OCI-LY7 (cell line): ENCODE measurements at regions not wholly inside any gene's neighbourhood (a gene's known extent, or its start where the extent isn't known, plus 50 kb on each side); places are given as distances from the start of the nearest gene placed in this dataset.
"Not testable (repeated sequence)": the region's sequence is repeated elsewhere in the genome, so short reads cannot be mapped to it uniquely, and the experiment has no call there.

Experiments used
- BruUV-seq: library from RNA; stranded (reverse); fragments of 400-500 nt; replicated peaks from 2 replicates; lab custom pipeline; 2021; lab: Mats Ljungman, UMichigan
- CTCF ChIA-PET: fragments of 300-600 bp; sonication (Branson Sonifier 250); formaldehyde crosslinking; loops from one replicate; lab custom pipeline; 2022; ENCODE audit warnings: antibody characterized with exemption; ENCODE audit not compliant: unreplicated experiment; lab: Charles Lee
- POLR2A ChIA-PET: fragments of 300-600 bp; sonication (Branson Sonifier 250); formaldehyde crosslinking; loops from one replicate; lab custom pipeline; 2022; ENCODE audit warnings: antibody characterized with exemption; lab: Charles Lee
- DNase-seq: peaks from one replicate; pipeline ENCODE4 v3.0.0-alpha.2; 2015; ENCODE audit warnings: low spot score
- H2AFZ ChIP-seq: fragments of 200-600 bp; sonication (generic), shearing (Covaris generic); 2 replicates; pipeline ENCODE4 v1.6.1; 2014; ENCODE audit warnings: mild to moderate bottlenecking, antibody characterized with exemption, low read length, moderate library complexity
- H3K27ac ChIP-seq: fragments of 200-600 bp; sonication (generic); 2 replicates; pipeline ENCODE4 v1.5.1; 2014; ENCODE audit warnings: mixed run types, low read depth, mild to moderate bottlenecking, moderate library complexity, low read length, inconsistent platforms; ENCODE audit not compliant: poor library complexity, severe bottlenecking
- H3K36me3 ChIP-seq: fragments of 200-600 bp; sonication (generic); 2 replicates; pipeline ENCODE4 v1.6.1; 2014; ENCODE audit warnings: mild to moderate bottlenecking, antibody characterized with exemption, low read length, moderate library complexity, mixed read lengths; ENCODE audit not compliant: insufficient read depth
- H3K4me1 ChIP-seq: fragments of 200-600 bp; sonication (generic); 2 replicates; pipeline ENCODE4 v1.5.1; 2014; ENCODE audit warnings: mild to moderate bottlenecking, low read length; ENCODE audit not compliant: insufficient read depth, poor library complexity, severe bottlenecking
- H3K4me2 ChIP-seq: fragments of 200-600 bp; sonication (generic); 2 replicates; pipeline ENCODE4 v1.6.1; 2014; ENCODE audit warnings: mild to moderate bottlenecking, low read length
- H3K4me3 ChIP-seq: fragments of 200-600 bp; sonication (generic); 2 replicates; pipeline ENCODE4 v1.5.1; 2014; ENCODE audit warnings: mild to moderate bottlenecking, low read depth, low read length; ENCODE audit not compliant: poor library complexity, severe bottlenecking
- H3K79me2 ChIP-seq: fragments of 200-600 bp; sonication (generic); 2 replicates; pipeline ENCODE4 v1.6.1; 2016; ENCODE audit warnings: low read depth, mild to moderate bottlenecking, low read length, moderate library complexity, mixed read lengths; ENCODE audit not compliant: insufficient read depth
- H3K9me2 ChIP-seq: fragments of 200-600 bp; sonication (generic); 2 replicates; pipeline ENCODE4 v1.6.1; 2016; ENCODE audit warnings: mild to moderate bottlenecking, low read length, mixed read lengths; ENCODE audit not compliant: insufficient read depth
- H3K9me3 ChIP-seq: fragments of 200-600 bp; sonication (generic); 2 replicates; pipeline ENCODE4 v1.6.1; 2014; ENCODE audit warnings: mild to moderate bottlenecking, mixed run types, low read length, mixed read lengths
- H4K20me1 ChIP-seq: fragments of 200-600 bp; sonication (generic); 2 replicates; pipeline ENCODE4 v1.6.1; 2014; ENCODE audit warnings: mild to moderate bottlenecking, antibody characterized with exemption, low read length, moderate library complexity, mixed read lengths; ENCODE audit not compliant: insufficient read depth
- EZH2phosphoT487 ChIP-seq: fragments of 200-600 bp; sonication (generic); IDR thresholded peaks from 2 replicates; pipeline ENCODE4 v1.6.1; 2018; ENCODE audit warnings: low read depth, borderline replicate concordance, mild to moderate bottlenecking, mixed run types, antibody characterized with exemption, low read length, moderate library complexity, mixed read lengths
- intact Hi-C: fragments of 100-400 bp; cut with micrococcal nuclease; formaldehyde crosslinking; loops from one replicate; pipeline ENCODE4 v1.10.0; 2022; ENCODE audit not compliant: unreplicated experiment
- TF ChIP-seq, protein P1 (sequence below): fragments of 200-600 bp; sonication (generic); conservative IDR thresholded peaks from 2 replicates; pipeline ENCODE4 v1.5.1; 2014; ENCODE audit warnings: mild to moderate bottlenecking, antibody characterized with exemption, low read length, moderate library complexity, mixed read lengths

DNA sequence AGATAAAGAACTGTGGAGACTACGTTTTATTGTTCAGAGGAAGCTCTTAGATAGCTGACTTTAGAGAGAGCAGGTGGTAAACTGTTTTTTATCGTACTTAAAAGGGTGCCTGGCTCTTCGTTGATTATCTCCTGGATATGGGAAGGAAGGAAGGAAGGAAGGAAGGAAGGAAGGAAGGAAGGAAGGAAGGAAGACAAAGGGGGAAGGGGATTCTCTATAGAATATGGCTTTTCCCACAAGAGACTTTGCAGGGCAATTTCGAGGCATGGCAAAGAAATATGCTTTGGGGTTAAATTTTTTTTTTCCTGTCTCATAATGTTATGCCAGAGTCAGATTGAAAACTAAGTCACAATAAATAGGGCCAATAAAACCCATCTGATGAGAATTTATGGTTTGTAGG is 271.9 kb upstream of the POU1F1 start:
- TF ChIP-seq, protein P1, sequence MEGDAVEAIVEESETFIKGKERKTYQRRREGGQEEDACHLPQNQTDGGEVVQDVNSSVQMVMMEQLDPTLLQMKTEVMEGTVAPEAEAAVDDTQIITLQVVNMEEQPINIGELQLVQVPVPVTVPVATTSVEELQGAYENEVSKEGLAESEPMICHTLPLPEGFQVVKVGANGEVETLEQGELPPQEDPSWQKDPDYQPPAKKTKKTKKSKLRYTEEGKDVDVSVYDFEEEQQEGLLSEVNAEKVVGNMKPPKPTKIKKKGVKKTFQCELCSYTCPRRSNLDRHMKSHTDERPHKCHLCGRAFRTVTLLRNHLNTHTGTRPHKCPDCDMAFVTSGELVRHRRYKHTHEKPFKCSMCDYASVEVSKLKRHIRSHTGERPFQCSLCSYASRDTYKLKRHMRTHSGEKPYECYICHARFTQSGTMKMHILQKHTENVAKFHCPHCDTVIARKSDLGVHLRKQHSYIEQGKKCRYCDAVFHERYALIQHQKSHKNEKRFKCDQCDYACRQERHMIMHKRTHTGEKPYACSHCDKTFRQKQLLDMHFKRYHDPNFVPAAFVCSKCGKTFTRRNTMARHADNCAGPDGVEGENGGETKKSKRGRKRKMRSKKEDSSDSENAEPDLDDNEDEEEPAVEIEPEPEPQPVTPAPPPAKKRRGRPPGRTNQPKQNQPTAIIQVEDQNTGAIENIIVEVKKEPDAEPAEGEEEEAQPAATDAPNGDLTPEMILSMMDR, result no peak
- TF ChIP-seq EZH2phosphoT487, result no peak
- Histone ChIP-seq H3K9me3 (no peaks in the 10 kb centered on the region), H2AFZ (no peak overlapping the region), H3K27ac (no peak overlapping the region), H3K9me2 (no peaks in the 10 kb centered on the region), H3K4me1 (no peaks in the 10 kb centered on the region), H3K4me2 (no peak overlapping the region), H4K20me1 (no peaks in the 10 kb centered on the region), H3K36me3 (no peaks in the 10 kb centered on the region), H3K4me3 (no peak overlapping the region), H3K79me2 (no peaks in the 10 kb centered on the region)
- no TSS peak for BruUV-seq
- intact Hi-C loops, result no loop called here
- ChIA-PET CTCF (no interaction called here), POLR2A (interaction anchor here (0.6 kb wide), 1 partner anchor 22 kb away, joined by 3 read pairs; no protein-coding TSS in a partner anchor)
- DNase-seq, result no peak

GRCh38 chr3:87546216-87546615 is 269.8 kb upstream of the POU1F1 start:
- intact Hi-C loops, result no loop called here
- H4K20me1 ChIP-seq, result no peaks in the 10 kb centered on the region
- H3K4me2 ChIP-seq, result no peak overlapping the region
- H2AFZ ChIP-seq, result no peak overlapping the region
- no peak overlapping the region for H3K4me3 ChIP-seq
- no peaks in the 10 kb centered on the region for H3K4me1 ChIP-seq
- CTCF ChIA-PET, result no interaction called here
- POLR2A ChIA-PET, result no interaction called here
- no peak overlapping the region for H3K27ac ChIP-seq
- BruUV-seq, result no TSS peak
- H3K9me2 ChIP-seq, result no peaks in the 10 kb centered on the region
- no peak for TF ChIP-seq EZH2phosphoT487
- TF ChIP-seq, protein P1, result no peak
- no peaks in the 10 kb centered on the region for H3K9me3 ChIP-seq
- H3K36me3 ChIP-seq, result no peaks in the 10 kb centered on the region
- no peak for DNase-seq
- H3K79me2 ChIP-seq, result no peaks in the 10 kb centered on the region

- H3K79me2 ChIP-seq, BruUV-seq, H2AFZ ChIP-seq, DNase-seq, POLR2A ChIA-PET, H4K20me1 ChIP-seq, CTCF ChIA-PET, H3K9me2 ChIP-seq, H3K27ac ChIP-seq, H3K36me3 ChIP-seq, H3K4me2 ChIP-seq, H3K9me3 ChIP-seq, H3K4me1 ChIP-seq, H3K4me3 ChIP-seq, intact Hi-C loops: not testable (repeated sequence)
Observed at GRCh38 chr3:87543408-87543807, 267.0 kb upstream of the POU1F1 start.
